Epithelial cell of esophagus (primary cell): ENCODE measurements at regions not wholly inside any gene's neighbourhood (a gene's known extent, or its start where the extent isn't known, plus 50 kb on each side); places are given as distances from the start of the nearest gene placed in this dataset.

Experiments
- DNase-seq: peaks from one replicate; pipeline ENCODE4 v3.0.0; 2010; ENCODE audit warnings: low read depth
- H3K4me3 ChIP-seq: 2 replicates; pipeline ENCODE4 v1.5.1; 2011; ENCODE audit warnings: mild to moderate bottlenecking, low read length, control low read depth
- TF ChIP-seq, protein P1 (sequence below): IDR thresholded peaks from 2 replicates; pipeline ENCODE4 v1.5.1; 2011; ENCODE audit warnings: low read depth, mild to moderate bottlenecking, low read length, control low read depth, inconsistent platforms; ENCODE audit not compliant: insufficient read depth; ENCODE audit errors: missing control alignments

DNA sequence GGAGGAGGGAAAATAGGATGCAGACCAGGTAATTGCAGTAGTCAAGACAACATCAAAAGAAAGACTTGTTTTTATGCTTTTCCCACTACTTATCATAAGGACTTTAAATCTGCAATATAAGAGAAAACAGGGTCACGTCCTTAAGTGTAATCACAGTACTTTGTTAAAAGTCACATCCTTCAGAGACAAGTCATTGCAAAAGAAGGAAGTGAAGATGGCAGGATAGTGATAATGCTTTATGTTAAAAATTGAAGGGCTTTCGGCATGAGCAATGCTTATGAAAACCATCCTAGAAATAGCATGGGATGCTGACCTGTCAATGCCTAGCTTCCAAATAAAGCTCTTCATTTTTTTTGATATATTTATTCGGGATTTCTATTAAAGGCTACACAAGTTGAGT is 110.2 kb upstream of the TENM3 start:
- no peak for DNase-seq
- H3K4me3 ChIP-seq, result no peak overlapping the region
- TF ChIP-seq, protein P1, sequence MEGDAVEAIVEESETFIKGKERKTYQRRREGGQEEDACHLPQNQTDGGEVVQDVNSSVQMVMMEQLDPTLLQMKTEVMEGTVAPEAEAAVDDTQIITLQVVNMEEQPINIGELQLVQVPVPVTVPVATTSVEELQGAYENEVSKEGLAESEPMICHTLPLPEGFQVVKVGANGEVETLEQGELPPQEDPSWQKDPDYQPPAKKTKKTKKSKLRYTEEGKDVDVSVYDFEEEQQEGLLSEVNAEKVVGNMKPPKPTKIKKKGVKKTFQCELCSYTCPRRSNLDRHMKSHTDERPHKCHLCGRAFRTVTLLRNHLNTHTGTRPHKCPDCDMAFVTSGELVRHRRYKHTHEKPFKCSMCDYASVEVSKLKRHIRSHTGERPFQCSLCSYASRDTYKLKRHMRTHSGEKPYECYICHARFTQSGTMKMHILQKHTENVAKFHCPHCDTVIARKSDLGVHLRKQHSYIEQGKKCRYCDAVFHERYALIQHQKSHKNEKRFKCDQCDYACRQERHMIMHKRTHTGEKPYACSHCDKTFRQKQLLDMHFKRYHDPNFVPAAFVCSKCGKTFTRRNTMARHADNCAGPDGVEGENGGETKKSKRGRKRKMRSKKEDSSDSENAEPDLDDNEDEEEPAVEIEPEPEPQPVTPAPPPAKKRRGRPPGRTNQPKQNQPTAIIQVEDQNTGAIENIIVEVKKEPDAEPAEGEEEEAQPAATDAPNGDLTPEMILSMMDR, result no peak

DNA sequence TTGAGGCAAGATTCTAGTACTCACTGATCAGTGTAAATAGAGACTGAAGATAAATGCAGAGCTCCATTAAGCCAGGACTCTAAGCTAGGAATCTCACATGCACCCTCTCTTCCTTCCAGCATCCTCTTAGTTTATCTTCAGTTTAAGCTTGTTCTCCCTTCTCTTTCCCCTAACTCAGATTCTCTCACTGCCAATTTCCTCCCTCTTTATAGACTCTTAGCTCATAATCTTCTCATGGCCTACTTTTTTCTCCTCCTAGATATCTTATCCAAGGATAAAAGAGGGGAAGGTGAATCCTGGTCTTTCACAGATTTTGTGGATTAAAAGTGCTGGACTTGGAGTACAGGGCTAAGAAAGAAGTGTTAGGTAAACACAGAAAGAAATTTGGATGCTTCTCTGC is 108.9 kb upstream of the TENM3 start:
- DNase-seq, result no peak
- H3K4me3 ChIP-seq, result no peak overlapping the region
- TF ChIP-seq, protein P1, result no peak

DNA sequence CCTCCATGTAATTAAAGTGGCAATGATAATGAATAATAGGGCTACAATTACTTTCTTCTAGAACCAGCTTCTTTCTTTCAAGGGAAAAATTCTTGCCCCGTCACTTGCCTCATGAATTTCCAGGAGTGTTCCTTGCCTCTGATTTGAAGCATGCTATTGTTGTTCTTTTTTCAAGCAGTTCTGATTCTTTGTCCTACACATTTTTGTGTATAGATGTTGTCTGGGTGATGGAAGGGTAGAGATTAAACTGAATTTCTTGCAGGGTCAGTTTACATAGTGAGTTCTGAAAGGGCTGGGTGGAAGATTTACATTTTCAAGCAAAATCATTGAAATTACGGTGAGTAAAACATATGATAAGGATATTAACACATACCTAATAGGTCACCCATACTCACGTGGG is 107.0 kb upstream of the TENM3 start:
- no peak for DNase-seq
- TF ChIP-seq, protein P1, result no peak
- no peak overlapping the region for H3K4me3 ChIP-seq

DNA sequence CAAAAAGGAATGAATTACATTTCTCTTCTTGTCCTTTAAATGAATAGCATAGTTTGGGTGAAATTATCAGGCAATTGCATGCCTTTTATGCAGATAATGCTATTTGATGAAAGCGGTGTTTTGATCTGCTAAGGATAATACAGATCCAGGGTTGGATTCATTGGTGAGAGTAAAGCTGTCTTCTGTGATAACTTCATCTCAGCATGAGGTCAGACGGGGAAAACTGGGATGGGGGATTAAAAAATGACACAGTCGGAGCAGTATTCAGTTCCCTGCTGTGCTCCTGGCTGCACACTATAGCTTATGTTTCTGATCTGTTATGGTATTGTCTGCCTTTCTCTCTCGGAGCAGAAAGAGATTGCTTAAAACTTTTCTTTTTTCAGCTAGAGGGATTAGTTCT is 105.9 kb upstream of the TENM3 start:
- TF ChIP-seq, protein P1, result no peak
- no peak overlapping the region for H3K4me3 ChIP-seq
- DNase-seq, result no peak

DNA sequence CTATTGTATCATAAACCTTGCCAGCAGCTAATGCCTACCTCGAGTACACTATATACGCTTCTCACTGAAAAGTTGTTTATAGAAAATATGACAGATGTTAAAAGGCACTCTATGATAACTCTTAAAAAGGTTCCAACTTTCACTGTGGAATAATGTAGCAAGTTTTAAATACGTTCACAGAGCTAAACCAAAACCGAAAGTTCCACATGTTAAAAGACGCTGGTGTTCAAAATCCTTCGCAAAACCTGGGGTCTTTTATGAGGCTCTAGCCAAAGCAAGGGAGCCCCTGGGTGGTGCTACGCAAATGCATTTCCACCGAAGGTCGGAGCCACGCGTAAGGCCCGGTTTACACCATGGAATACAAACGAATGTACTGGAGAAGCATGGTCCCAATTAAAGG is 103.7 kb upstream of the TENM3 start:
- DNase-seq, result no peak
- TF ChIP-seq, protein P1, result no peak
- H3K4me3 ChIP-seq, result no peak overlapping the region

DNA sequence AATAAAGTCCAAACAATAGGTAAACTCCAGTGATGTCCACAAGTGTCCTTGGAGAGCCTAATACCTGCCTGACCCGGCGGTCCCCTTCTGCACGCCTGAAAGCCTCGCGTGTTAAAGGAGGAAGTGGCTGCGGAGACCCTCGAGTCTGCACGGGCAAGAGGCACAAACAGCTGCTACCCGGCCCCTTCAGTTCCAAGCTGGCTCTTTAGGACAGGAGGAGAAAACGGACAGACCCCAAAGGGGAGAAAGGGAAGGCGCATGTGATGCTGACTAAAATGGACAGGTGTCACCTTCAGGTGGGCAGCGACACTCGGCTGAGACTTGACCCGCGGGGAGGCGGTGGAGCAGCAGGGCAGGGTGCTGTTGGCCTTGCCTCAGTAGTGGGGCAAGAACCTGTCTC is 102.7 kb upstream of the TENM3 start:
- TF ChIP-seq, protein P1, result no peak
- DNase-seq, result no peak
- no peak overlapping the region for H3K4me3 ChIP-seq

DNA sequence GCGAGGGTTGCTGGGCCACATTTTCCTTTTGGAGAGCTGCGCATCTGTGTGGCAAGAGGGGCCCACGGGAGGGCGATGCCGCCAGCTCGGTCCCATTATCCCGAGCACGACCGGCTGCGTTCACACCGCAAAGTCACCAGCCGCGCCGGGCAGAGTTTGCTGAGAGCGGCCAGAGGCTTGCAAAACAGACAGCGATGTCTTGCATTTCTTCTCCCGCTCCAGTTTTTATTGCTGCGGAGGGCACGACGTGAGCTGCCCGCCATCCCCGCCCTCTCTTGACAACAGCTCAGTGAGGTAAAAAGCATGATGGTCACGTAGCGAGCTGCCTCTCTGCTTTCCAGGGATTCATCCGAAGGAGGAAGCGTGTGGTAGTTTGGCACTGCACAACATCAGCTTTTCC is 102.1 kb upstream of the TENM3 start:
- DNase-seq, result no peak
- TF ChIP-seq, protein P1, result no peak
- no peak overlapping the region for H3K4me3 ChIP-seq
